ENCODE measurements at regions not wholly inside any gene's neighbourhood (a gene's known extent, or its start where the extent isn't known, plus 50 kb on each side); places are given as distances from the start of the nearest gene placed in this dataset.

GRCh38 chrX:9180623-9181022 lies 146.7 kb upstream of the FAM9B start:
- Histone ChIP-seq H3K4me2 (no peak overlapping the region), H2AFZ (ENCODE audit: low read depth) (no peak overlapping the region), H3K4me1 (ENCODE audit: low read depth, poor library complexity, severe bottlenecking) (no peaks in the 10 kb centered on the region), H3K4me3 (IDR thresholded peaks at IDR 0.05; ENCODE audit: insufficient read depth, low read depth, low read length) (no peak overlapping the region), H3K27ac (no peak overlapping the region), H3K27me3 (ENCODE audit: insufficient read depth, low read depth) (no peaks in the 10 kb centered on the region), H4K20me1 (ENCODE audit: insufficient read depth) (no peaks in the 10 kb centered on the region), H3K9ac (no peak overlapping the region), H3K79me2 (ENCODE audit: insufficient read depth, low read depth) (no peaks in the 10 kb centered on the region), H3K36me3 (ENCODE audit: insufficient read depth) (no peaks in the 10 kb centered on the region)
- TF ChIP-seq CTCF (conservative IDR thresholded peaks at IDR 0.05; ENCODE audit: low read depth, low read length) = no peak

DNA sequence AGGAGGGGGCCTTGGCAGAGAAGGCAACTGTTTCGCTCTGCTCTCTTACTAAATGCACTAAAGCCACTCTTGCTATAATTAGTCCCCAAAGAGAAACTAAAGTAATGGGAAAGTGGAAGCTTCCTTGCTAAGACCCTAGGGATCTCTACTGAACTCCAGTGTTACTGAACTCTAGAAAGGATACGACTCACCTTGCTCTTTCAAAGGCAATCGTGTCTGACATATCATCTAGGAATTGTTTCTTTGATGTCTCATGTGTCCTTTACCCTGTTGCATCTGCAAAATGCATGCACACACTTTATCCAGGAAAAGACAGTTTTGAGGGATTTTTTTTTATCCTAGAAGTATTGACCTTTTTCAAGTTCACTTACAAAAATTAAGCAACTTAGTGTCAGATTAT lies 148.1 kb upstream of the FAM9B start:
- H3K4me3 ChIP-seq (IDR thresholded peaks at IDR 0.05; ENCODE audit: insufficient read depth, low read depth, low read length) = no peak overlapping the region

GRCh38 chrX:9183481-9183880 lies 149.6 kb upstream of the FAM9B start:
- Histone ChIP-seq H3K36me3 (ENCODE audit: insufficient read depth) (no peaks in the 10 kb centered on the region), H4K20me1 (ENCODE audit: insufficient read depth) (no peaks in the 10 kb centered on the region), H3K4me2 (no peak overlapping the region), H2AFZ (ENCODE audit: low read depth) (no peak overlapping the region), H3K4me1 (ENCODE audit: low read depth, poor library complexity, severe bottlenecking) (no peaks in the 10 kb centered on the region), H3K4me3 (IDR thresholded peaks at IDR 0.05; ENCODE audit: insufficient read depth, low read depth, low read length) (no peak overlapping the region), H3K27me3 (ENCODE audit: insufficient read depth, low read depth) (no peaks in the 10 kb centered on the region), H3K27ac (no peak overlapping the region), H3K9ac (no peak overlapping the region), H3K79me2 (ENCODE audit: insufficient read depth, low read depth) (no peaks in the 10 kb centered on the region)
- no peak for TF ChIP-seq CTCF (conservative IDR thresholded peaks at IDR 0.05; ENCODE audit: low read depth, low read length)

More for the DNA sequence above, 148.1 kb upstream of the FAM9B start:
- Histone ChIP-seq H3K9ac (no peak overlapping the region), H3K27ac (no peak overlapping the region), H3K36me3 (ENCODE audit: insufficient read depth) (no peaks in the 10 kb centered on the region), H4K20me1 (ENCODE audit: insufficient read depth) (no peaks in the 10 kb centered on the region), H3K79me2 (ENCODE audit: insufficient read depth, low read depth) (no peaks in the 10 kb centered on the region), H3K4me2 (no peak overlapping the region), H3K27me3 (ENCODE audit: insufficient read depth, low read depth) (no peaks in the 10 kb centered on the region), H2AFZ (ENCODE audit: low read depth) (no peak overlapping the region), H3K4me1 (ENCODE audit: low read depth, poor library complexity, severe bottlenecking) (no peaks in the 10 kb centered on the region)
- no peak for TF ChIP-seq CTCF (conservative IDR thresholded peaks at IDR 0.05; ENCODE audit: low read depth, low read length)

DNA sequence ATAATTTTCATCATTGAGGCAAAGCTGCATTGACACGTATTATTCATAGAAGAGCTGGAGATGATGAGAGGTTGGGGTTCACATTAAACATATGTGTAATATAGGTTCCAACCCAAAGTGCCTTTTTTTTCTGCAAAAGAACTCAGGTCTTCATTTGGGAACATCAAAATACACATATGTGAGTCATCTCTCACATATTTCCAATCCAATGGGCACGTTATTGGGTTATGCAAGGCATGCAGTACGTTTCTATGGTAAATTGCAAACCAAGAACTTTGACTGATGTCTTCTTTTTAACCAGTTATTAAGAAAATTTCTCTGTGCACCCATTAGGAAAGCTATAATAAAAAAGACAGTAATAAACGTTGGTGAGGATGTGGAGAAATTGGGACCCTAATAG lies 150.3 kb upstream of the FAM9B start:
- Histone ChIP-seq H4K20me1 (ENCODE audit: insufficient read depth) (no peaks in the 10 kb centered on the region), H2AFZ (ENCODE audit: low read depth) (no peak overlapping the region), H3K36me3 (ENCODE audit: insufficient read depth) (no peaks in the 10 kb centered on the region), H3K4me3 (IDR thresholded peaks at IDR 0.05; ENCODE audit: insufficient read depth, low read depth, low read length) (no peak overlapping the region), H3K79me2 (ENCODE audit: insufficient read depth, low read depth) (no peaks in the 10 kb centered on the region), H3K27ac (no peak overlapping the region), H3K27me3 (ENCODE audit: insufficient read depth, low read depth) (no peaks in the 10 kb centered on the region), H3K4me1 (ENCODE audit: low read depth, poor library complexity, severe bottlenecking) (no peaks in the 10 kb centered on the region), H3K9ac (no peak overlapping the region), H3K4me2 (no peak overlapping the region)
- TF ChIP-seq CTCF (conservative IDR thresholded peaks at IDR 0.05; ENCODE audit: low read depth, low read length) = no peak

GRCh38 chrX:9188117-9188516 lies 154.2 kb upstream of the FAM9B start:
- Histone ChIP-seq H2AFZ (ENCODE audit: low read depth) (no peak overlapping the region), H3K4me3 (IDR thresholded peaks at IDR 0.05; ENCODE audit: insufficient read depth, low read depth, low read length) (no peak overlapping the region), H3K4me2 (no peak overlapping the region)

More at GRCh38 chrX:9188117-9188516, 154.2 kb upstream of the FAM9B start:
- Histone ChIP-seq H3K9ac (no peak overlapping the region), H3K36me3 (ENCODE audit: insufficient read depth) (no peaks in the 10 kb centered on the region), H3K27me3 (ENCODE audit: insufficient read depth, low read depth) (no peaks in the 10 kb centered on the region), H4K20me1 (ENCODE audit: insufficient read depth) (no peaks in the 10 kb centered on the region), H3K27ac (no peak overlapping the region), H3K79me2 (ENCODE audit: insufficient read depth, low read depth) (no peaks in the 10 kb centered on the region), H3K4me1 (ENCODE audit: low read depth, poor library complexity, severe bottlenecking) (no peaks in the 10 kb centered on the region)
- no peak for TF ChIP-seq CTCF (conservative IDR thresholded peaks at IDR 0.05; ENCODE audit: low read depth, low read length)
